GM23248 (cell line): ENCODE measurements at regions not wholly inside any gene's neighbourhood (a gene's known extent, or its start where the extent isn't known, plus 50 kb on each side); places are given as distances from the start of the nearest gene placed in this dataset.

Experiments used
- DNase-seq: peaks from one replicate; pipeline ENCODE4 v3.0.0-alpha.2; 2015
- H2AFZ ChIP-seq: fragments of 200-600 bp; sonication (generic); 2 replicates; pipeline ENCODE4 v1.6.1; 2016; ENCODE audit warnings: antibody characterized with exemption
- H3F3A ChIP-seq: fragments of 200-600 bp; sonication (generic); 2 replicates; pipeline ENCODE4 v1.6.1; 2016; ENCODE audit warnings: mild to moderate bottlenecking, antibody characterized with exemption, mixed run types; ENCODE audit not compliant: insufficient read depth
- H3K27ac ChIP-seq: fragments of 200-600 bp; sonication (generic); 2 replicates; pipeline ENCODE4 v1.5.1; 2016; ENCODE audit warnings: mild to moderate bottlenecking
- H3K27me3 ChIP-seq: fragments of 200-600 bp; sonication (generic); replicated peaks from 2 replicates; pipeline ENCODE4 v1.6.1; 2016; ENCODE audit warnings: mild to moderate bottlenecking; ENCODE audit not compliant: insufficient read depth
- H3K36me3 ChIP-seq: fragments of 200-600 bp; sonication (generic); 2 replicates; pipeline ENCODE4 v1.6.1; 2016; ENCODE audit warnings: low read depth, mild to moderate bottlenecking
- H3K4me1 ChIP-seq: fragments of 200-600 bp; sonication (generic); 2 replicates; pipeline ENCODE4 v1.6.1; 2016; ENCODE audit warnings: mild to moderate bottlenecking; ENCODE audit not compliant: insufficient read depth
- H3K4me2 ChIP-seq: fragments of 200-600 bp; sonication (generic); one replicate; pipeline ENCODE4 v1.6.1; 2016; ENCODE audit warnings: mild to moderate bottlenecking; ENCODE audit not compliant: unreplicated experiment
- H3K4me3 ChIP-seq: fragments of 200-600 bp; sonication (generic); 2 replicates; pipeline ENCODE4 v1.5.1; 2016; ENCODE audit warnings: mild to moderate bottlenecking
- H3K79me2 ChIP-seq: fragments of 200-600 bp; sonication (generic); 2 replicates; pipeline ENCODE4 v1.6.1; 2016; ENCODE audit warnings: mild to moderate bottlenecking; ENCODE audit not compliant: insufficient read depth
- H3K9ac ChIP-seq: fragments of 200-600 bp; sonication (generic); 2 replicates; pipeline ENCODE4 v1.6.1; 2016; ENCODE audit warnings: mild to moderate bottlenecking
- H3K9me2 ChIP-seq: fragments of 200-600 bp; sonication (generic); 2 replicates; pipeline ENCODE4 v1.6.1; 2016; ENCODE audit warnings: mixed run types, mild to moderate bottlenecking, moderate library complexity; ENCODE audit not compliant: insufficient read depth
- H3K9me3 ChIP-seq: fragments of 200-600 bp; sonication (generic); one replicate; pipeline ENCODE4 v1.6.1; 2017; ENCODE audit warnings: low read depth
- H4K20me1 ChIP-seq: fragments of 200-600 bp; sonication (generic); 2 replicates; pipeline ENCODE4 v1.6.0; 2016; ENCODE audit not compliant: insufficient read depth
- EZH2 ChIP-seq: fragments of 200-600 bp; sonication (generic); IDR thresholded peaks from 2 replicates; pipeline ENCODE4 v1.6.1; 2018; ENCODE audit warnings: antibody characterized with exemption, mild to moderate bottlenecking; ENCODE audit not compliant: insufficient read depth, poor library complexity, severe bottlenecking
- EZH2phosphoT487 ChIP-seq: fragments of 200-600 bp; sonication (generic); IDR thresholded peaks from 2 replicates; pipeline ENCODE4 v1.6.1; 2018; ENCODE audit warnings: antibody characterized with exemption, moderate library complexity, mild to moderate bottlenecking, low read depth; ENCODE audit not compliant: insufficient read depth
- WGBS, 2 experiments: methylation state at CpG; one replicate each; pipeline ENCODE4 v1.1.6; 2015 to 2017; ENCODE audit warnings: low lambda C conversion rate in 2 of 2, low coverage in 1 of 2; ENCODE audit errors: missing lambda C conversion rate in 2 of 2; 5-methylcytosine and 5-hydroxymethylcytosine counted together
- in situ Hi-C: fragments of 300-500 bp; cut with MboI; formaldehyde crosslinking; loops from 2 replicates; pipeline ENCODE4 v1.15.0; 2020

DNA sequence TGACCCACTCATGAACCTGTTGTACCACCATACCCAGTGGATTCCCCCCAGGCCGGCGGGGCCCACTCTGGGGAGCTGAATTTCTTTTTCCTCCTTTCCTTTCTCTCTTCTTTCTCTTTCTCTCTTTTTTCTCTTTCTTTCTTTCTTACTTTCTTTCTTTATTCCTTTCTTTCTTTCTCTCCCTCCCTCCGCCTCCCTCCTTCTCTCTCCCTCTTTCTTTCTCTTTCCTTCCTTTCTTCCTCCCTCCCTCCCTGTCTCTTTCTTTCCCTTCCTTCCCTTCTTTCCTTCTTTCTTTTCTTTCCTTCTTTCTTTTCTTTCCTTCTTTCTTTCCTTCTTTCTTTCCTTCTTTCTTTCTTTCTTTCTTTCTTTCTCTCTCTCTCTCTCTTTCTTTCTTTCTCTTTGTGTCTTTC lies 327.7 kb downstream of the ZNF536 start:
- Histone ChIP-seq H3K27me3 (no peaks in the 10 kb centered on the region), H3K36me3 (no peaks in the 10 kb centered on the region)
- in situ Hi-C loops, result loop anchor here (25.0 kb wide), 1 partner anchor 1537 kb away; no protein-coding TSS in a partner anchor

DNA sequence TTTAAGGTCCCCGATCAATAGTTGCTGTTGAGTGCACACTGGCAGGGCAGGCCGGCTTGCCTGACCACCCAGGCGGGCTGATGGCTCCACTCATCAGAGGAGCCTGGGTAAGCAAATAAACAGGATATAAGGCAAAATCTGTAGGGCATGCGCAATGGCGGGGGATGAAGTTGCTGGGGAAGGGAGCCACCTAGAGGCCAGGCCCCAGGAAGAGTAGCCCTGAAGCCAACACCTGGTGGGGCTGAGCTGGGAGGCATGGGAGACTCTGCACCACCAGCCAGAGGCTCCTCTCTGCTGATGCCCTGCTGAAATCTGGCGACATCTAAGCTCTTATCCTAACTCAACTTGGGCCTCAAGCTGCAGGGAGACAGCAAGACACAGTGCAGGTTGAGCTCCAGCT lies 324.3 kb downstream of the ZNF536 start:
- no peak for TF ChIP-seq EZH2
- no peak for TF ChIP-seq EZH2phosphoT487
- Histone ChIP-seq H3K4me1 (no peaks in the 10 kb centered on the region), H3K4me2 (no peak overlapping the region), H3K4me3 (no peak overlapping the region), H2AFZ (no peak overlapping the region), H3K9me3 (no peaks in the 10 kb centered on the region), H3K27me3 (peaks cover 22% of the 10 kb centered on the region), H3K9ac (no peak overlapping the region), H3K79me2 (no peaks in the 10 kb centered on the region), H3F3A (no peaks in the 10 kb centered on the region), H4K20me1 (no peaks in the 10 kb centered on the region), H3K27ac (no peak overlapping the region), H3K9me2 (no peaks in the 10 kb centered on the region), H3K36me3 (no peaks in the 10 kb centered on the region)
- no peak for DNase-seq
- WGBS, 2 experiments, result 86 to 89% methylated on average over 6 of the region's 6 CpGs
- in situ Hi-C loops, result loop anchor here (25.0 kb wide), 1 partner anchor 1541 kb away; no protein-coding TSS in a partner anchor

More for the DNA sequence above, 327.7 kb downstream of the ZNF536 start:
- Histone ChIP-seq H2AFZ (no peak overlapping the region), H3K9me3 (no peaks in the 10 kb centered on the region), H4K20me1 (no peaks in the 10 kb centered on the region), H3K4me2 (no peak overlapping the region), H3K9me2 (no peaks in the 10 kb centered on the region), H3K4me1 (no peaks in the 10 kb centered on the region), H3K9ac (no peak overlapping the region), H3K4me3 (no peak overlapping the region), H3K27ac (no peak overlapping the region), H3F3A (no peaks in the 10 kb centered on the region), H3K79me2 (no peaks in the 10 kb centered on the region)
- WGBS, 2 experiments, result 78 to 100% methylated on average over 2 to 3 of the region's 3 CpGs
- TF ChIP-seq EZH2phosphoT487 (no peak), EZH2 (no peak)
- no peak for DNase-seq

DNA sequence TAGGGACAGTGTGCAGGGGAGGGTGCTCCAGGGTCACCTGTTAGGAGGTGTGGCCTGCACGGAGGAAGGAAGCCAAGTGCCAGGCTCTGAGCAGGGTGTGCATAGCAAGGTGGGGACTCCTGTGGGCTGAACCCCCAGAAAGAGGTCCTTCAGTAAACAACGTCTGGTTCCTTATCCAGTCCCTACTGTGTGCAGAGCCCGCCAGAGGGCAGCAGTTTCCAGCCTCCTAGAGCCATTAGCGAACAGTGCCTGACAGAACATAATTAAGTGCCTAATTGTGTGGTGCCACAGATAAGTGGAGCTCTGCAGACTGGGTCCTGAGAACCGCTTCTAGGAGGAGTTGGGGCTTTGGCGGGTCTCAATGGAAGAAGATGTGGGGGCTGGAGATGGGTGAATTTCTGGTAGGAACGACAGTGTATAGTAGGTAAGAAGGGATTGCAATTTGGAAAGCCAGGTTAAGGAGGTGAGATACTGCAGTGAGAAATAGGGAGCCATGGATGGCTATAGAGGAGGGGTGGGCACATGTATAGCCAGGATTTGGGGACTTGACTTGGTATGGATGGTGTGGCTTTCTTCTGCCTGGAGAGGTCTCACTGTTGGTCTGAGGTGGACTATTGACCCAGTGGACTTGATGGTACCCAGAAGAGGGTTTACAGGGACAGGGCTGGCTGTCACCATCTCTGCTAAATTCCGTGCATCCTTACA lies 323.1 kb downstream of the ZNF536 start:
- no peaks in the 10 kb centered on the region for H4K20me1 ChIP-seq
- peaks cover 23% of the 10 kb centered on the region for H3K27me3 ChIP-seq
- WGBS, 2 experiments, result 74 to 75% methylated on average over 8 of the region's 8 CpGs
- H3K27ac ChIP-seq, result no peak overlapping the region
- DNase-seq, result no peak
- H3K4me3 ChIP-seq, result no peak overlapping the region
- no peak overlapping the region for H2AFZ ChIP-seq
- no peak for TF ChIP-seq EZH2
- TF ChIP-seq EZH2phosphoT487, result no peak
- H3F3A ChIP-seq, result no peaks in the 10 kb centered on the region
- no peaks in the 10 kb centered on the region for H3K4me1 ChIP-seq
- H3K9me2 ChIP-seq, result no peaks in the 10 kb centered on the region
- in situ Hi-C loops, result loop anchor here (25.0 kb wide), 1 partner anchor 1542 kb away; no protein-coding TSS in a partner anchor
- H3K79me2 ChIP-seq, result no peaks in the 10 kb centered on the region
- H3K9me3 ChIP-seq, result no peaks in the 10 kb centered on the region
- H3K9ac ChIP-seq, result no peak overlapping the region
- no peak overlapping the region for H3K4me2 ChIP-seq
- no peaks in the 10 kb centered on the region for H3K36me3 ChIP-seq

DNA sequence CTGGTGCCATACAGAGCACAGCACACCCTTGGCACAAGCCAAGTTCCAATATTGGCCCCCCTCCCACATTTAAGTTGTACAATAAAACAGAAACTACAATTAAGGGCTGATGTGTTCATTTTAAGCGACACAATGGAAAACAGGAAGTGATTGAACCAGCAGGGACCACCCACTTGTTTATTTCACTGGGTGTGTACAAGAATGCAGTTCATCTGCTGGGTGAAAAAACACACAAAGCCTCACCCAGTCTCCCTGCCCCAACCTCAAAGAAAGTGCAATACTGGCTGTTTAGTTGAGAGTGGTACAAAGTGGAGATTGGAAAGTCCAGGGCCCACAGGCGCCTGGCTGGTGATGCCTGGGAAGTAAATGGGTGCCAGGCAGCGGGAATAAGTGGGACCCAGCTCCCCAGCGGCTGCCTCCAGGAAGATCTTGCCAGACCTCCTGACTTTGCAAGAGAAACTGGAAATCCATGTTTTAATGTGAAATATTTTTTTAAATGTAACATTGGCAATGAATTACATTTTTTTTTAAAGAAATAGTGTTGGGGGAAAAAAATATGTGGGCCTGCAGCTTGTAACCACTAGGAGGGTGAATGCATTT lies 322.1 kb downstream of the ZNF536 start:
- H3K9me2 ChIP-seq, result no peaks in the 10 kb centered on the region
- no peak overlapping the region for H3K4me3 ChIP-seq
- peaks cover 27% of the 10 kb centered on the region for H3K27me3 ChIP-seq
- H3K4me1 ChIP-seq, result no peaks in the 10 kb centered on the region
- no peaks in the 10 kb centered on the region for H3K36me3 ChIP-seq
- no peaks in the 10 kb centered on the region for H3F3A ChIP-seq
- H3K9ac ChIP-seq, result no peak overlapping the region
- H2AFZ ChIP-seq, result no peak overlapping the region
- no peak for DNase-seq
- no peaks in the 10 kb centered on the region for H3K79me2 ChIP-seq
- TF ChIP-seq EZH2phosphoT487 (no peak), EZH2 (no peak)
- H3K27ac ChIP-seq, result no peak overlapping the region
- no peak overlapping the region for H3K4me2 ChIP-seq
- no peaks in the 10 kb centered on the region for H4K20me1 ChIP-seq
- in situ Hi-C loops, result loop anchor here (25.0 kb wide), 1 partner anchor 1543 kb away; no protein-coding TSS in a partner anchor
- H3K9me3 ChIP-seq, result no peaks in the 10 kb centered on the region
- WGBS, 2 experiments, result 60 to 67% methylated on average over 4 of the region's 4 CpGs
